Prostate gland (tissue), 2 donors: ENCODE measurements at regions not wholly inside any gene's neighbourhood (a gene's known extent, or its start where the extent isn't known, plus 50 kb on each side); places are given as distances from the start of the nearest gene placed in this dataset.

ENCODE experiments used
- POLR2A ChIP-seq: fragments of 450-650 bp; IDR thresholded peaks from one replicate; pipeline ENCODE4 v1.6.1; 2016; ENCODE audit warnings: antibody characterized with exemption, mild to moderate bottlenecking
- TF ChIP-seq, protein P1 (sequence below), 4 experiments: fragments of 200-600 bp in 2 of 4; fragments of 450-650 bp in 2 of 4; sonication (generic) in 2 of 4; IDR thresholded peaks; 1 replicate in 3 of 4; 2 replicates in 1 of 4; pipeline ENCODE4 v1.5.1; 2016 to 2019; ENCODE audit warnings: antibody characterized with exemption in 4 of 4, mild to moderate bottlenecking in 2 of 4, moderate library complexity in 2 of 4

DNA sequence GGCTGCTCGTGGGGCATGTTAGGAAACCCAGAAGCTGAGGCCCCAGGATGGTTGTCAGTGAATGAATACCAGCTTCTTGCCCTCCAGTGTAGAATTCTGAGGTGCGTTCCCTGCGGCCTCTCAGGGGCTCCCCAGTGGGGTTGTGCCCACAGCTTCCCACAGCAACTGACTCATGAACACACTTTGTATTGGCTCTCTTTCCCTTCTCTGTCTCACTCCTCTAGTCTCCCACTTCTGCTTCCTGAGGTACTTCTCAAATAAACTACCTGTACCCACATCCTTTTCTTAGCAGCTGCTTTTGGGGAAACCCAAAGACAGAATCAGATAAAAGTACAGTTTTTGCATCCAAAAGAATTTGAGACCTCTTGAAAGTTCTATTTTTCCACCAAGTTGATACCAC lies 107.7 kb upstream of the JAG1 start:
- TF ChIP-seq, protein P1, sequence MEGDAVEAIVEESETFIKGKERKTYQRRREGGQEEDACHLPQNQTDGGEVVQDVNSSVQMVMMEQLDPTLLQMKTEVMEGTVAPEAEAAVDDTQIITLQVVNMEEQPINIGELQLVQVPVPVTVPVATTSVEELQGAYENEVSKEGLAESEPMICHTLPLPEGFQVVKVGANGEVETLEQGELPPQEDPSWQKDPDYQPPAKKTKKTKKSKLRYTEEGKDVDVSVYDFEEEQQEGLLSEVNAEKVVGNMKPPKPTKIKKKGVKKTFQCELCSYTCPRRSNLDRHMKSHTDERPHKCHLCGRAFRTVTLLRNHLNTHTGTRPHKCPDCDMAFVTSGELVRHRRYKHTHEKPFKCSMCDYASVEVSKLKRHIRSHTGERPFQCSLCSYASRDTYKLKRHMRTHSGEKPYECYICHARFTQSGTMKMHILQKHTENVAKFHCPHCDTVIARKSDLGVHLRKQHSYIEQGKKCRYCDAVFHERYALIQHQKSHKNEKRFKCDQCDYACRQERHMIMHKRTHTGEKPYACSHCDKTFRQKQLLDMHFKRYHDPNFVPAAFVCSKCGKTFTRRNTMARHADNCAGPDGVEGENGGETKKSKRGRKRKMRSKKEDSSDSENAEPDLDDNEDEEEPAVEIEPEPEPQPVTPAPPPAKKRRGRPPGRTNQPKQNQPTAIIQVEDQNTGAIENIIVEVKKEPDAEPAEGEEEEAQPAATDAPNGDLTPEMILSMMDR (IDR thresholded peaks at IDR 0.05): no peak
- no peak for TF ChIP-seq POLR2A
